AG09309 (cell line): ENCODE measurements at regions not wholly inside any gene's neighbourhood (a gene's known extent, or its start where the extent isn't known, plus 50 kb on each side); places are given as distances from the start of the nearest gene placed in this dataset.

Source experiments
- DNase-seq: peaks from one replicate; pipeline ENCODE4 v3.0.0-alpha.2; 2010; ENCODE audit warnings: low read depth
- H3K4me3 ChIP-seq: 2 replicates; pipeline ENCODE4 v1.5.1; 2011; ENCODE audit warnings: mild to moderate bottlenecking, low read depth, low read length, moderate library complexity; ENCODE audit not compliant: control insufficient read depth
- CTCF ChIP-seq: IDR thresholded peaks from 2 replicates; pipeline ENCODE4 v1.5.1; 2011; ENCODE audit warnings: mild to moderate bottlenecking, low read depth, low read length, inconsistent platforms; ENCODE audit not compliant: insufficient read depth, control insufficient read depth; ENCODE audit errors: missing control alignments

- TF ChIP-seq CTCF = no peak
- H3K4me3 ChIP-seq = no peak overlapping the region
- peak; percentile 58 for DNase-seq
These were observed 94.1 kb downstream of the HSPH1 start for GRCh38 chr13:31067416-31068118.

GRCh38 chr13:31064636-31065035 lies 97.1 kb downstream of the HSPH1 start:
- no peak overlapping the region for H3K4me3 ChIP-seq
- no peak for DNase-seq
- TF ChIP-seq CTCF = no peak

- TF ChIP-seq CTCF = no peak
- DNase-seq = no peak
- no peak overlapping the region for H3K4me3 ChIP-seq
These were observed 97.9 kb downstream of the HSPH1 start for GRCh38 chr13:31063772-31064171.

- no peak for DNase-seq
- no peak overlapping the region for H3K4me3 ChIP-seq
- TF ChIP-seq CTCF = no peak
These were observed 101.0 kb downstream of the HSPH1 start for GRCh38 chr13:31060655-31061054.

GRCh38 chr13:31060220-31060619 lies 101.5 kb downstream of the HSPH1 start:
- no peak overlapping the region for H3K4me3 ChIP-seq
- DNase-seq = no peak
- TF ChIP-seq CTCF = no peak

GRCh38 chr13:31057403-31058033 lies 104.2 kb downstream of the HSPH1 start:
- H3K4me3 ChIP-seq = no peak overlapping the region
- no peak for DNase-seq
- TF ChIP-seq CTCF = no peak
